22Rv1 (cell line): ENCODE measurements at regions not wholly inside any gene's neighbourhood (a gene's known extent, or its start where the extent isn't known, plus 50 kb on each side); places are given as distances from the start of the nearest gene placed in this dataset.

Experiments
- CTCF ChIP-seq: fragments of 450-650 bp; IDR thresholded peaks from 2 replicates; pipeline ENCODE4 v1.5.1; 2017; ENCODE audit warnings: mild to moderate bottlenecking
- ZFX ChIP-seq: fragments of 450-650 bp; IDR thresholded peaks from 2 replicates; pipeline ENCODE4 v1.6.1; 2017; ENCODE audit warnings: antibody characterized with exemption, borderline replicate concordance

DNA sequence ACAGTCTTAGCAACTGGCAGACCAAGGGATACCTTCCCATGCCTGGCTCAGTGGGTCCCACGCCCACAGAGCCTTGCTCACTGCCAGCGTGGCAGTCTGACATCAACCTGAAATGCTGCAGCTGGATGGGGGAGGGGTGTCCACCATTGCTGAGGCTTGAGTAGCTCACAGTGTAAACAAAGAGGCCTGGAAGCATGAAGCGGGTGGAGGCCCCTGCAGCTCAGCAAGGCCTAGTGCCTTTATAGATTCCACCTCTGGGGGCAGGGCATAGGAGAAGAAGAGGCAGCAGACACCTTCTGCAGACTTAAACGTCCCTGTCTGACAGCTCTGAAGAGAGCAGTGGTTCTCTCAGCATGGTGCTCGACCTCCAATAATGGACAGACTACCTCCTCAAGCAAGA lies 263.2 kb downstream of the KIF2B start:
- TF ChIP-seq CTCF (no peak), ZFX (no peak)
